IMR-90 (cell line): ENCODE measurements at regions not wholly inside any gene's neighbourhood (a gene's known extent, or its start where the extent isn't known, plus 50 kb on each side); places are given as distances from the start of the nearest gene placed in this dataset.

Experiments used
- ATAC-seq: fragments of 200-7000 bp; cut with Tn5 transposase; 2 replicates; pipeline ENCODE4 v1.9.1; 2020; ENCODE audit warnings: low read depth, mild to moderate bottlenecking, moderate library complexity
- BruUV-seq: library from RNA; stranded (reverse); fragments of 400-500 nt; replicated peaks from 2 replicates; lab custom pipeline; 2021; lab: Mats Ljungman, UMichigan
- CTCF ChIA-PET: fragments of 300-600 bp; formaldehyde crosslinking; extraction: SDS; loops from one replicate; lab custom pipeline; 2021; ENCODE audit warnings: antibody characterized with exemption; lab: Yijun Ruan, JAX
- POLR2A ChIA-PET: fragments of 300-600 bp; sonication (Branson Sonifier 250); formaldehyde crosslinking; loops from one replicate; lab custom pipeline; 2022; ENCODE audit warnings: antibody characterized with exemption; ENCODE audit not compliant: unreplicated experiment; lab: Charles Lee
- DNase-seq: peaks from one replicate; pipeline ENCODE4 v3.0.0; 2013
- H2AFZ ChIP-seq: replicated peaks from 2 replicates; pipeline ENCODE3; 2013; ENCODE audit warnings: low read length, mild to moderate bottlenecking; ENCODE audit not compliant: poor library complexity
- H2AK5ac ChIP-seq: 2 replicates; pipeline ENCODE4 v1.6.1; 2013; ENCODE audit warnings: low read depth, low read length, inconsistent platforms
- H2AK9ac ChIP-seq: replicated peaks from 2 replicates; pipeline ENCODE3; 2013; ENCODE audit warnings: mild to moderate bottlenecking, low read depth, low read length, moderate library complexity; ENCODE audit not compliant: poor library complexity
- H2BK120ac ChIP-seq: 2 replicates; pipeline ENCODE4 v1.6.1; 2013; ENCODE audit warnings: low read depth, low read length, inconsistent platforms
- H2BK15ac ChIP-seq: 3 replicates; pipeline ENCODE4 v1.6.1; 2013; ENCODE audit warnings: low read depth, low read length, inconsistent platforms
- H2BK20ac ChIP-seq: 2 replicates; pipeline ENCODE4 v1.6.1; 2013; ENCODE audit warnings: low read depth, mild to moderate bottlenecking, inconsistent platforms, low read length, moderate library complexity
- H2BK5ac ChIP-seq: 2 replicates; pipeline ENCODE4 v1.6.1; 2013; ENCODE audit warnings: mild to moderate bottlenecking, low read depth, low read length, inconsistent platforms; ENCODE audit not compliant: poor library complexity, severe bottlenecking
- H3K14ac ChIP-seq: replicated peaks from 2 replicates; pipeline ENCODE4 v1.6.1; 2013; ENCODE audit warnings: low read depth, low read length, inconsistent platforms
- H3K18ac ChIP-seq: 2 replicates; pipeline ENCODE4 v1.6.1; 2013; ENCODE audit warnings: low read depth, low read length, control low read depth
- H3K23ac ChIP-seq: 2 replicates; pipeline ENCODE4 v1.6.1; 2013; ENCODE audit warnings: low read depth, low read length, inconsistent platforms
- H3K27ac ChIP-seq: 2 replicates; pipeline ENCODE4 v1.5.1; 2013; ENCODE audit warnings: mild to moderate bottlenecking, control low read depth, low read length; ENCODE audit not compliant: insufficient read depth
- H3K27me3 ChIP-seq: 2 replicates; pipeline ENCODE4 v1.6.1; 2013; ENCODE audit warnings: low read length; ENCODE audit not compliant: control insufficient read depth, insufficient read depth
- H3K36me3 ChIP-seq: 2 replicates; pipeline ENCODE4 v1.6.1; 2013; ENCODE audit warnings: low read length, mixed read lengths; ENCODE audit not compliant: control insufficient read depth, insufficient read depth
- H3K4ac ChIP-seq: 2 replicates; pipeline ENCODE4 v1.6.1; 2013; ENCODE audit warnings: low read depth, low read length, inconsistent platforms
- H3K4me1 ChIP-seq: 2 replicates; pipeline ENCODE4 v1.6.1; 2013; ENCODE audit warnings: low read length, mixed read lengths; ENCODE audit not compliant: control insufficient read depth, insufficient read depth
- H3K4me2 ChIP-seq: 2 replicates; pipeline ENCODE4 v1.6.1; 2013; ENCODE audit warnings: low read depth, mild to moderate bottlenecking, control low read depth, low read length, moderate library complexity
- H3K4me3 ChIP-seq: 2 replicates; pipeline ENCODE4 v1.5.1; 2013; ENCODE audit warnings: low read depth, mild to moderate bottlenecking, control low read depth, low read length, moderate library complexity; ENCODE audit not compliant: insufficient read depth
- H3K56ac ChIP-seq: 2 replicates; pipeline ENCODE4 v1.6.1; 2013; ENCODE audit warnings: low read length, inconsistent platforms; ENCODE audit not compliant: insufficient read depth; ENCODE audit errors: extremely low read depth
- H3K79me1 ChIP-seq, 2 experiments: 2 replicates each; pipeline ENCODE4 v1.6.1; 2013; ENCODE audit warnings: low read length in 2 of 2, inconsistent platforms in 1 of 2, low read depth in 1 of 2
- H3K9ac ChIP-seq: 2 replicates; pipeline ENCODE4 v1.6.1; 2013; ENCODE audit warnings: low read depth, low read length, control low read depth
- H3K9me1 ChIP-seq: 2 replicates; pipeline ENCODE4 v1.6.1; 2013; ENCODE audit warnings: low read length, inconsistent platforms; ENCODE audit not compliant: insufficient read depth
- H3K9me3 ChIP-seq: 2 replicates; pipeline ENCODE4 v1.6.1; 2013; ENCODE audit warnings: low read length; ENCODE audit not compliant: control insufficient read depth, insufficient read depth
- H4K20me1 ChIP-seq: 2 replicates; pipeline ENCODE4 v1.6.1; 2013; ENCODE audit warnings: low read length, inconsistent platforms; ENCODE audit not compliant: insufficient read depth
- H4K5ac ChIP-seq: 2 replicates; pipeline ENCODE4 v1.6.1; 2013; ENCODE audit warnings: mild to moderate bottlenecking, low read depth, low read length, control low read depth
- H4K8ac ChIP-seq, 2 experiments: 2 replicates each; pipeline ENCODE4 v1.6.1; 2013; ENCODE audit warnings: low read depth in 2 of 2, low read length in 2 of 2, control low read depth in 1 of 2, inconsistent platforms in 1 of 2
- H4K91ac ChIP-seq: 2 replicates; pipeline ENCODE4 v1.6.1; 2013; ENCODE audit warnings: low read depth, low read length, inconsistent platforms; ENCODE audit not compliant: insufficient read depth
- BHLHE40 ChIP-seq: fragments of 150-350 bp; IDR thresholded peaks from 2 replicates; pipeline ENCODE4 v1.6.1; 2016; ENCODE audit warnings: mild to moderate bottlenecking, low read depth, low read length
- CEBPB ChIP-seq: IDR thresholded peaks from 2 replicates; pipeline ENCODE4 v1.6.1; 2012; ENCODE audit warnings: low read depth, low read length, improper control_type of control experiment
- CHD1 ChIP-seq: IDR thresholded peaks from 2 replicates; pipeline ENCODE4 v1.6.1; 2012; ENCODE audit warnings: low read depth, low read length, improper control_type of control experiment
- CTCF ChIP-seq: conservative IDR thresholded peaks from 2 replicates; pipeline ENCODE4 v1.5.1; 2012; ENCODE audit warnings: mild to moderate bottlenecking, low read depth, low read length, improper control_type of control experiment
- FOS ChIP-seq: fragments of 150-350 bp; IDR thresholded peaks from 2 replicates; pipeline ENCODE4 v1.6.1; 2016; ENCODE audit warnings: low read depth, low read length
- MAFK ChIP-seq: IDR thresholded peaks from 2 replicates; pipeline ENCODE4 v1.6.1; 2012; ENCODE audit warnings: low read depth, low read length, improper control_type of control experiment
- MAZ ChIP-seq: IDR thresholded peaks from 2 replicates; pipeline ENCODE4 v1.6.1; 2012; ENCODE audit warnings: low read depth, mild to moderate bottlenecking, low read length, improper control_type of control experiment, moderate library complexity, borderline replicate concordance
- MXI1 ChIP-seq: IDR thresholded peaks from 2 replicates; pipeline ENCODE4 v1.6.1; 2012; ENCODE audit warnings: low read depth, mild to moderate bottlenecking, low read length, moderate library complexity, borderline replicate concordance
- NFE2L2 ChIP-seq: fragments of 150-350 bp; IDR thresholded peaks from 2 replicates; pipeline ENCODE4 v1.6.1; 2016; ENCODE audit warnings: low read depth, mild to moderate bottlenecking, low read length
- POLR2A ChIP-seq: IDR thresholded peaks from 2 replicates; pipeline ENCODE4 v1.6.1; 2012; ENCODE audit warnings: mild to moderate bottlenecking, low read depth, low read length
- RAD21 ChIP-seq: IDR thresholded peaks from 2 replicates; pipeline ENCODE4 v1.6.1; 2012; ENCODE audit warnings: low read length, improper control_type of control experiment
- RCOR1 ChIP-seq: IDR thresholded peaks from 2 replicates; pipeline ENCODE4 v1.6.1; 2012; ENCODE audit warnings: mild to moderate bottlenecking, low read length, improper control_type of control experiment; ENCODE audit not compliant: insufficient replicate concordance
- RFX5 ChIP-seq: IDR thresholded peaks from 2 replicates; pipeline ENCODE4 v1.8.0; 2012; ENCODE audit warnings: low read depth, mild to moderate bottlenecking, low read length, moderate library complexity
- SMC3 ChIP-seq: fragments of 150-350 bp; IDR thresholded peaks from 2 replicates; pipeline ENCODE4 v1.6.1; 2016; ENCODE audit warnings: low read depth, mild to moderate bottlenecking, antibody characterized with exemption, low read length, moderate library complexity
- WGBS, 2 experiments: methylation state at CpG; one replicate each; pipeline versions ENCODE4 v1.1.5 to v1.1.7; 2013; ENCODE audit warnings: missing lambda C conversion rate in 2 of 2; ENCODE audit not compliant: insufficient read length in 1 of 2; ENCODE audit errors: extremely low coverage in 2 of 2; 5-methylcytosine and 5-hydroxymethylcytosine counted together
- dilution Hi-C: fragments of 300-500 bp; cut with HindIII; formaldehyde crosslinking; loops from one replicate; pipeline ENCODE4 v1.14.3; 2018; ENCODE audit warnings: low sequenced_read_pairs; ENCODE audit not compliant: unreplicated experiment
- in situ Hi-C: fragments of 300-500 bp; cut with MboI; formaldehyde crosslinking; loops from 3 replicates; pipeline ENCODE4 v1.14.3; 2019; ENCODE audit warnings: low sequenced_read_pairs, inconsistent platforms, mixed read lengths
- intact Hi-C: fragments of 100-400 bp; cut with micrococcal nuclease; formaldehyde crosslinking; loops from 2 replicates; pipeline ENCODE4 v1.10.0; 2022
- TF ChIP-seq, protein P1 (sequence below): fragments of 150-350 bp; IDR thresholded peaks from 2 replicates; pipeline ENCODE4 v1.6.1; 2017; ENCODE audit warnings: mild to moderate bottlenecking, antibody characterized with exemption, low read length, low read depth
- TF ChIP-seq, protein P2 (sequence below): fragments of 150-350 bp; IDR thresholded peaks from 2 replicates; pipeline ENCODE4 v1.6.1; 2016; ENCODE audit warnings: low read depth, mild to moderate bottlenecking, low read length, moderate library complexity, borderline replicate concordance

DNA sequence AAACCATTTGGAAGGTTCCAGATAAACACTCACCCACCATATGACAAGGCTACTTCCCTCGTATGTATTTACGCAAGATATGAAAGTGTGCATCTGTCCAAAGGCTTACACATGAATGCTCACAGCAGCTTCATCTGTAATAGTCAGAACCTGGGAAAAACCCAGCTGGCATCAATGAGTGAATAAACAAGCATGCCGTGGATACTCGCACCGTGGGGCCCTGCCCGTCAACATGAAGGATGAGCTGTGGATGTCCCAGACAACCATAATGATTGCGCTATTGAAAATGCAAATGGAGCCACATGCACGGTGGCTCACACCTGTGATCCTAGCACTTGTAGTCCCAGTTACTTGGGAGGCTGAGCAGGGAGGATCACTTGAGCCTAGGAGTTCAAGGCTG is 60.6 kb upstream of the FCN1 start:
- Histone ChIP-seq H2AK9ac (no peak overlapping the region), H4K8ac (no peak overlapping the region), H3K9ac (no peak overlapping the region), H3K14ac (no peak overlapping the region), H3K27me3 (peaks cover 2% of the 10 kb centered on the region), H3K79me1 (no peaks in the 10 kb centered on the region), H2AFZ (no peak overlapping the region), H3K18ac (no peak overlapping the region), H3K9me1 (no peaks in the 10 kb centered on the region), H3K4me2 (no peak overlapping the region), H3K36me3 (no peaks in the 10 kb centered on the region), H4K5ac (no peak overlapping the region), H2AK5ac (no peak overlapping the region), H2BK15ac (no peak overlapping the region), H4K91ac (no peak overlapping the region), H3K4ac (no peak overlapping the region), H3K23ac (no peak overlapping the region), H4K20me1 (no peaks in the 10 kb centered on the region), H3K27ac (no peak overlapping the region), H3K56ac (no peak overlapping the region), H2BK120ac (no peak overlapping the region), H3K9me3 (no peaks in the 10 kb centered on the region), H3K4me3 (no peak overlapping the region), H3K4me1 (no peaks in the 10 kb centered on the region), H2BK5ac (no peak overlapping the region), H2BK20ac (no peak overlapping the region)
- TF ChIP-seq CTCF (no peak), NFE2L2 (no peak), MXI1 (no peak), RAD21 (no peak), RCOR1 (no peak), MAFK (no peak), MAZ (no peak), FOS (no peak), SMC3 (no peak), BHLHE40 (no peak), CHD1 (no peak), POLR2A (no peak), RFX5 (no peak), CEBPB (no peak)
- TF ChIP-seq, protein P1, sequence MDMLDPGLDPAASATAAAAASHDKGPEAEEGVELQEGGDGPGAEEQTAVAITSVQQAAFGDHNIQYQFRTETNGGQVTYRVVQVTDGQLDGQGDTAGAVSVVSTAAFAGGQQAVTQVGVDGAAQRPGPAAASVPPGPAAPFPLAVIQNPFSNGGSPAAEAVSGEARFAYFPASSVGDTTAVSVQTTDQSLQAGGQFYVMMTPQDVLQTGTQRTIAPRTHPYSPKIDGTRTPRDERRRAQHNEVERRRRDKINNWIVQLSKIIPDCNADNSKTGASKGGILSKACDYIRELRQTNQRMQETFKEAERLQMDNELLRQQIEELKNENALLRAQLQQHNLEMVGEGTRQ = no peak
- TF ChIP-seq, protein P2, sequence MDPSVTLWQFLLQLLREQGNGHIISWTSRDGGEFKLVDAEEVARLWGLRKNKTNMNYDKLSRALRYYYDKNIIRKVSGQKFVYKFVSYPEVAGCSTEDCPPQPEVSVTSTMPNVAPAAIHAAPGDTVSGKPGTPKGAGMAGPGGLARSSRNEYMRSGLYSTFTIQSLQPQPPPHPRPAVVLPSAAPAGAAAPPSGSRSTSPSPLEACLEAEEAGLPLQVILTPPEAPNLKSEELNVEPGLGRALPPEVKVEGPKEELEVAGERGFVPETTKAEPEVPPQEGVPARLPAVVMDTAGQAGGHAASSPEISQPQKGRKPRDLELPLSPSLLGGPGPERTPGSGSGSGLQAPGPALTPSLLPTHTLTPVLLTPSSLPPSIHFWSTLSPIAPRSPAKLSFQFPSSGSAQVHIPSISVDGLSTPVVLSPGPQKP = no peak
- no TSS peak for BruUV-seq
- POLR2A ChIA-PET = no interaction called here
- WGBS, 2 experiments = 41% methylated on average over 6 of the region's 8 CpGs; no CpG with 5 or more reads in 1 of the 2 experiments
- in situ Hi-C loops (no loop called here), dilution Hi-C loops (no loop called here), intact Hi-C loops (no loop called here)
- no peak for DNase-seq
- ATAC-seq = no peak
- CTCF ChIA-PET = no interaction called here
